HG02970 (cell line): ENCODE measurements at regions not wholly inside any gene's neighbourhood (a gene's known extent, or its start where the extent isn't known, plus 50 kb on each side); places are given as distances from the start of the nearest gene placed in this dataset.
A peak's percentile ranks its signal among the peaks of the same experiment; 100 is the strongest.

Experiments
- ATAC-seq: cut with Tn5 transposase; IDR thresholded peaks from one replicate; pipeline ENCODE4 v1.9.1; 2021; ENCODE audit warnings: mild to moderate bottlenecking, moderate library complexity, moderate number of reproducible peaks; ENCODE audit not compliant: unreplicated experiment, low FRiP score

DNA sequence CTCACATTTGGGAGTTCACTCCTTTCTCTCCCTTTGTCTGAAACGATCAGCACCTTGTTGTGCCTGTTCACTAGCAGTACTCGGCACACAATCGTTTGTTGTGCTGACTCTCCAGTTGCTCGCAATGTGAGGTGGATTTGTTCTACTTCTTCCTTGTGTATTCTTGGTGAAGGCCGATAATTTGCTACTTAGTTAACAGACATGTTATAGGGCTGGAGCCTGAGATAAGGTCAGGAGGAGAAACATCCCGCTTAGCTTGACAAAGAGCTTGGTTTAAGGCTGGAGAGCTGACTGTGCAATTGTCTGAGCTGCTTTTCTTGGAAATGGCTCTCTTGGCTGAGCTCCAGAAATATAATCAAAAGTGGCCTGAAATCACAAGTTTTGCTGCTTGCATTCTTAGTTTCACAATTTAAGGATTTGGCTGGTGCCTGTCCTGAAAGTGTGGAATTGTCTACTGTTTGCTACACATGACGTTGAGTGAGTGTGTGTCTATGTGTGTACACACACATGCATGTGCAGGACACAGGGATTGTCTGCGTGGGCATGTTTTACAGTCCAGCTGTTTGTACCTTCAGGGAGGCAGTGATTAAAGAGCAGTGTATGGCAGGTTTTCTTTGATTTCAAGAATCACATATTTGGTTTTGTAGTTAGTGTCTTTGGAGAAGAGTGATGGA lies 77.7 kb downstream of the ARF6 start:
- no peak for ATAC-seq

DNA sequence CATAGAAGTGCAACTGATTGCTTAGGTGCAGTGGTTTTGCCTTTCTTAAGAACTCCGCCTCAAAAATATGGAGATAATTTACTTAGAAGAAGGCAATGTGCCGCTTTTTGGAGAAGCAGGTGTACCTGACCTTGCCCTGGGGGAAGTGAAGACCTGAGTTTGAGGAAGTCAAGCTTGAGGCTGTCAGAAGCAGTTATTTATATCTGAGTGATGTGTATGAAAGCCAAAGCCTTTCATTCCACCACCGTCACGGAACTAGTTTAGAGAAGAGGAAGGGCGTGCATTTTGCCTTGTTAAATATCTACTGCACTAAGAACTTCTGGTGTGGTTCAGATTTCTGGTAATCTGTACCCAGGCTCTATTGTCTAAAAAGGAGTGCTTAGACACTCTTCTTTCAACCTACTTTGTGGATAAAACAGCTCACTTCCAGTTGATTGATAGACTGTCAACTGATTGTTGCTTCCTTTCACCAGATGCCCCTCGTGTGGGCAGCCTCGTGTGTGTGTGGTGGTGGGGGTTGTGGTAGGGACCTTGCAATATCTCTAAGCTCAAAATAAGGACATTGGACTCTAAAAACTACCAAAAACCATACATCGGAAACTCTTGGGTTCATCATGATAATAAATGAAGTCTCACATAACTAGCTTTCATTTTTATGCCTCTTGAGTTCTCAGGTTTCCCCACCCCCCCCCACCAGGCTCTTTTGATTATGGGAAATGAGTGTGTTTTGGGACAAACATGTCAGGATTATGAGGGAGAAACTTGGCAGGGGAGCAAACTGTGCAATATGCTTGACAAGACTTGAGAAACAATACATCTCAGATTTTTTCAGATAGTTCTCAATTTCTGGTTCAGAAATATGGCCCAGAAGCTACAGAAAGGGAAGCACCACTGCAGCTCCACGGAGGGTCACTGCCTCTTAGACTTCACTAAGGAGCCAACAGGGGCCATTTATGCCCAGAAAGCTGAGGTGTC lies 78.6 kb downstream of the ARF6 start:
- ATAC-seq, result peak; percentile 80

DNA sequence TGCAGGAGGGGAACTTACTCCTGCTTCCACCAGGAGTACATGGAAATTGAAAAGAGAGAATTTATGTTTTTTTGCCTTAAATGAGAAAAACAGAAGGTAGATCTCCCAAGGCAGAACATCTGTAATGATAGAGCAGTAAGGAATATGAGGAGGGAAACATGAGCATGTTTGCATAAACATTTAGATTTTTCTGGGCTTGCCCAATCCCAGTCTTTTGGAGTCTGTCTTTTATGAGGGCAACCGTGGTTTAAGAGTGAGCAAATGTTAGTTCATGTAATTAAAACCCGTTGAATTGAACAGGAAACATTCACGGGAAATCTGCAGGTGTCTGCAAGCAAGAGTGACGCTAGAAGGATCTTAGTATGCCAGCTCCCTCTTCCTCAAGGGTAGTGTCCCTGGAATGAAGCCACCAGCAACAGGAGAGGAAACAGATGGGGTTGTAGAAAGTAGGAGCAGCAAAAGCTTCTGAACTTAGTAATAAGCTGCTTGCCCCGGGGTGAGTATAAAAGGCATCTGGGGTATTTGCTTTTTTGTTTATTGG lies 79.3 kb downstream of the ARF6 start:
- no peak for ATAC-seq

DNA sequence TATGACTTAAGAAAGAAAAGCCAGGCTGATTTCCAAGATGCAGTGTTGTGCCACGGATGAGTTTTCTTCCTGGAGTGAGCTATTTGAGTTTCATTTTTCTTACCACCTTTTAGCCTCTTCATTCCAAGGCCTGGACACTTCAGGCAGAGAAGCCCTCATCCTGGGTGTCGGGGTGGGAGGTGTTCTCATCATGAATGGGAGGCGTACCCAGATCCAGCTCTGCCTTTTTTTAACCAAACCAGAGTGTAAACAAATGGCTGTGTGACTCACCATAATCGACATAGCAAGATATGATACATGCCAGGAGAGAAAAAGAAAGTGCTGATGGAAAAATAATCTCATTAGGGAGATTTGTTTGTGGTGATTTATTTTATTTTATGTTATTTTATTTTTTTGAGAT lies 79.9 kb downstream of the ARF6 start:
- ATAC-seq, result no peak

DNA sequence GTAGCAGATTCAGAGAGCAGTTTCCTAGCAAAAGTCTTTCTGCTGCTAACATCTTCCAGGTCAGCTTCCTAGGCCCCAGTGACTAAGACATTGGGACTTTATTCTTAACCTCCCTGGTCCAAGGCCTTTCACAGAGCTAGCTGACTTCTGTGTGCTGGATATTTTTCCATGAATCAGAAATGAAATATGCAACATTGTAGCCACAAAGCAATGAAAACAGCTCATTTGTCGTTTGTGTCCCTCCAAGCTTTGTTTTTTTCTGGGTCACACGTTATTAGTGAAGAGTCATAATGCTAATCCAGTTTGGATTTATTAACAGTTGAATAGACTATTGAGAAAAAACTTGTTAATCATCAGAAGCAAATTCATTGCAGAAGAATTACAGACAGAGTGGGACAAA lies 82.4 kb downstream of the ARF6 start:
- ATAC-seq, result no peak

DNA sequence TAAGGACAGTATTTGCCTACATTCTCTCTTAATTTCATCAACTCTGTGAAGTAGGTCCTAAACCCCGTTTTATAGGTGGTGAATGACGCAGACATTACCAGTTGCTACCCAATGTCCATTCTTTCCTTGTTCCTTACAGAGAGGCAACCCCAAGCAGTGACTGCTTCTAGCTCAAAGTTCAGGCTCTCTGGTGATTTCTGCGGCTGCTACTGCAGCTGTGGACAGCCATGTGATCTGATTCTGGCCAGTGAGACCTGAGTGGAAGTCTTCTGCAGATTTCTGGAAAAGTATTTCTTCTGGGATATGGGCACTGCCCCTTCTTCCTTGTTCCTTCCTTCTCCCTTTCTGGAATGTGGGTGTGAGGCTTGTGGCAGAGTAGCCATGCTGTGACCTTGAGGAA lies 82.9 kb downstream of the ARF6 start:
- no peak for ATAC-seq

DNA sequence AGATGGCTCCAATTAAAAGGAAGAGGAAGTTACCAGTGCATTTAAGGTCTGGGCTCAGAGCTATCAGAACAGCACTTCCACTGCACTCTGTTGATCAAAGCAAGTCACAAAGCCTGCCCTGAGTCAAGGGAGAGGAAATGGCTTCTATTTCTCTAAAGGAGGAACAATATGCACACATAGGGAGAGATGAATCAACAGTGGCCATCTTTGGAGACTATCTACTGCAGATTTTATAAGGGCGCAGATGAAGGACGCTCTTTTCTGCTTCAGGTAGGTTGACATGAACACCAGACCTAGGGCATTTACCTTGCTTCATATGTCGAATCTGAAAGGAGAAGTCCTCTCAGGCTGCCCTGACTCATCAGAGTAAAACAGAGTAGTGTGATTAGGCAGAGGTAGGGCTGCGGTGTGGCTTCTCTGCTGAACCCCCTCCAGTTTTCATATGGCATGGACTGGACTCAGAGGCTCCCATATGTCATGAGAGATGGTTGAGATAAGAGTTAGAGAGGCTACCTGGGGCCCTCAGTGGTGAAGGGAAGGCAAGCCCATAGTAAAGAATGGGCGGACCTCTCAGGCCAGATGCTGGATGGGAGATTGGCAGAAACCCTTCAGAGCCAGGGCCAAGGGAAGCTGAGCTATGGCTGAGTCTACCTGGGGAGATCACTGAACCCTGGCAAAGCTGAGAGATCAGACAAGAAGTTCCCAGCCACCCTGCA lies 84.4 kb downstream of the ARF6 start:
- ATAC-seq, result no peak

DNA sequence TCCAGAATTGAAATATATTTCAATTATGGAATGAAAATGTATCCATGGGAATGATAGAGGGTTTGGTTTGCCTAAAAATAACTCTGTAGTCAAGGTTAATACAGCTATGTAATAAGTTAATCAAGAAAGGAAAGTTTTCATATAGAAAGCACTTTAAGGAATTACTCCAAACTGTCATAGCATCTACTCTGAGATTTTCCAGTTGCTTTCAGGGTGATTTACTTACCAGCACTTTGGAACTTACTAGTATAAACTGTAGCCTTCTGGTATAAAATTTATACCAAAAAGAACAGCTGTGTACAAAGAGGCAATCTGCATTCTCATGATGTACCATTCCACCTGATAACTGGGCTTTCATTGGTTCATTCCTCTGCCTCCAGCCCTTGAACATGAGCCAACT lies 87.1 kb downstream of the ARF6 start:
- ATAC-seq, result no peak

DNA sequence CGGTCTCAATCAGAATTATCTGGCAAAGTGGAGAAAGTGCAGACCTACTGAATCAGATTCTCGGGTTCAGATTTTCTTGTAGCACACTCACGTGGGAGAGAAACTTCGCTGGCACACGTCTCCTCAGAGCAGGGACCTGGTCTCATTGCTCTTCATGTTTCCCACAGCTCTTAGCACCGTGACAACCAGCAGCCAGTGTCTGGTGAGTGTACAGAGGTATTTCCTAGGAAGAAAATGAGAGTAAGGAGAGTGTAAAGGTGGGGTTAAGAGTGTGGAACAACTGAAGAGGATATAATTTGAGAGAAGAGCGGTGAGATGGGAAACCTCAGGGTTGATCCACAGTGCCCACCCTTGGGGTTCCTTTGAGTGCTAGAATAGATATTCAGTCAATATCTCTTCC lies 89.2 kb downstream of the ARF6 start:
- ATAC-seq, result no peak

DNA sequence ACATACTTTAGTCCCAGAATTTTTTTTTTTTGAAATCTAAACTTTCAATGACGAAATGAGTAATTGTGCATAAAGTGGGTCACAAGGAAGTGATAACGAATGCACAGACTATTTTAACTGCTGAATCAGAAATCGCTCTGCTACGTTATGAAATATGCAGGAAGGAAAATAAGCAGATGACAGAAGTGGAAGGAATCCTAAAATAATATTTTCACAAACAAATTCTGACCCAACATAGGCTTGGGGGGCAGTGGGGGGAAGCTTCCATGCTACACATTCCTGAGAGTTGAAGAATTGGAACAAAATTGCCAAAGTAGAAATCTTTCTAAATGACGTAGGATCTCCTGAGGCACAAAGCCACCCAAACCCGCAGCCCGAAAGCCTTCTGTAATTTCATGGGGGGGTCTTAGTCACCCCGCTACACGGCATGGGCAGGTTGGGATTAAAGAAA lies 89.6 kb downstream of the ARF6 start:
- no peak for ATAC-seq

DNA sequence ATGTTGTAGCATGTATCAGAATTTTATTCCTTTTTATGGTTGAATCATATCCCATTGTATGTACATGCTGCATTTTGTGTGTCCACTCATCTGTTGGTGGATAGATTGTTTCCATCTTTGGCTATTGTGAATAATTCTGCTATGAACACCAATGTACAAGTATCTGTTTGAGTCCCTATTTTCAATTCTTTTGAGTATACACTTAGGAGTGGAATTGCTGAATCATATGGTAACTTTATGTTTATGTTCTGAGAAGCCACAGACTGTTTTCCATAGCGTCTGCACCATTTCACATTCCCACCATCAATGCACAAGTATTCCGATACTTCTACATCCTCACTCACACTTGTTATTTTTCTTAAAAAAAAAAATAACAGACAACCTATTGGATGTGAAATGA lies 91.5 kb downstream of the ARF6 start:
- ATAC-seq, result no peak

DNA sequence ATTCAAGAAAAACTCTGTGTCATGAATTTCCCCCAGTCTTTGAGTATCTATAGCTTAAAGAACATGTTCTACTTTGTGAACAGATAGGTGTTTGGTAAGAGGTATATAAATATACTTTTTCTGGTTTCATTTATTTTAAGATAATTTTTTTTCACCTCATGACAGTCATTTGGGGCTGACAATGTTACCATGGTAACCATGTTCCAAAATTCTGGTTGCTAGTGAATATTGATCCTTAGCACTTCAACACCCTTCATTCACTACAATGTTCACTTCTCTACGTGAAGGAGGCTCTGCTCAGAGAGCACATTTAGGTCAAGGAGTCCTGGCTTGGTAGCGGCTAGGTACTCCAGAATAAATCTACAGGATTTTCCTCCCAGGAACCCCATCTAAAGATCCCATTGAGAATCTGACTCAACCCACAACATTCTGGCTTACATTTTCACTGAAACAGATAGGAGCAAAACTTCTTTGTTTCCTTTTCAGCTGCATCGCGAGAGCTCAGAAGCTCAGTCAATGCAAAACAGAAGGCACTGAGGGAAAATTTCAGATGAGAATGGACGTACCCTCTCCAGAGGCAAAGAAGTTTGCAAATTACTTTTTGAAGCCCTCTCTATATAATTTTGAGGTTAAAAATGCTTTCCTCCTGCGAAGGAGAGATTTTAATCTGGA lies 93.6 kb downstream of the ARF6 start:
- no peak for ATAC-seq

DNA sequence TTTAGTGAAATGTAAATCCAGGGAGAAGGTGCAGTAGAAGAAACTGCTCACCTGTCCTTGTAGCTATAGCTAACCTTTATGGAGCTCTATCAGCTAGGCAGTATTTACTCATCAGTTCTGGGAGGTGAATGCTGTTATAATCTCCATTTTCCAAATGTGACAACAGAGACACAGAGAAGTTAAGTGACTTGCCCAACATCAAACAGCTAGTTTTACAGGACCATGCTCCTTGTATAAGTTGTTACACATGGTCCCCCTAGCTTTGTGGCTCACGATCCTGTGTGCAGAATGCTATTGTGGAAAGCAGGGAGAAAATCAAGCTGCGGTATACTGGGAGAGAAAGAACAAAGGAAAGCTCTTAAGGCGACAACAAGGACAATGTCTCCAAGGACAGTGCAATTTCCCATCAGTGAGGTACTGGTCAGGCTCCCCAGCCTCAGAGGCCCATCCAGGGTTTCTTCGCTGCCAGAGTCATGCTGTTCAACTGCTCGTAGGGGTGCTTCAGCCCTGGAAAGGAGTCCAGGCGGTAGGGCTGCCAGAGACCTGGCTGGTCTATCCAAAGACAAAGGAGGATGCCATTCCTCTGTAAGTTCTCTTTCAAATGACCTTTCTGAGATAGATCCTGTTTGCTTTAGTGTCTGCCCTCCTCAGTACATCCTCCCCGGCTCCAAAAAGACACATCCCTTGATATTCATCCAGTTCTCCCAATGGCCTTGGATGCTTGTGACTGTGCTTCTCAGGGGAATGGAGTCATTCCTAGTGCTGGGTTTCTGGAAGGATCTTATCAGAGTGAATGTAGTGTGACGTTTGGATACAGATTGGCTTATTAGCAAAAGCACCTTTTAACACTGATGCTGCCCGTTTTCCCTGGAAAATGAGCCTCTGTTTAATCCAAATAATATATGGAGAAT lies 95.5 kb downstream of the ARF6 start:
- ATAC-seq, result no peak

DNA sequence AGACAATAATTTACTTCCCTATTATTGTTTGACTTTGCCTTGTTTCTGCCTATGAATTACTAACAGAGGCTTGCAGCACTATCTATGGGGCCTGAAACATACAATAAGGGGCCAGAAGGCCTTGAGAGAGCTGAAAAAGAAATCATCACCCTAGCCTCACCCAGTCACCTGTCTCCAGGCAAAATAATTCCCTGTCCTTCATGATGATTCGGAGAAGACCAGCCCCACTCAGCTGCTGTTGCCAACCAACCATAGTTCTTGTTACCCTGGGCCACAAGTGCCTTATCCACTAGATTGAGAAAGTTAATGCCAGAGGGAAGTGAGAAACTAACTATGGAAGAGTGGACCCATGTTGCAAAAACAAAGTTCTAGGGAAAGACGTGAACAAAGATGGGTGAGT lies 97.1 kb downstream of the ARF6 start:
- ATAC-seq, result no peak

DNA sequence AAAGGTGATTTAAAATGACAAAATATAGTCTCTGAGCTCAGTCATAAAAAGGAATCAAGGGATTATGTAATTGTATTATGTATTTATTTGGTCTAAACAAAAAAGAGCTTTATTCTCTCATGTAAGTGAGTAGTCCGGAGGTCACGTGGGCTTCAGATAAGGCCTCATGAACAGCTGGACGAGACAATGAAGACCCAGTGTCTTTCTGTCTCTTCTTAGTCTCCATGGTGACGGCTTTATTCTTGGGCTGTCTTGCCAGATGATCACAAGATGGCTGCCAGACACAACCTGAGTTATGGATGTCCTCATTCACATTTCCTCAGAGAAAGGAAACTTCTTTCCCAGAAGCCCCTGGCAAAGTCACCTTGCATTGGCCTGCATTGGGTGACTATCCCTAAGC lies 98.6 kb downstream of the ARF6 start:
- no peak for ATAC-seq

DNA sequence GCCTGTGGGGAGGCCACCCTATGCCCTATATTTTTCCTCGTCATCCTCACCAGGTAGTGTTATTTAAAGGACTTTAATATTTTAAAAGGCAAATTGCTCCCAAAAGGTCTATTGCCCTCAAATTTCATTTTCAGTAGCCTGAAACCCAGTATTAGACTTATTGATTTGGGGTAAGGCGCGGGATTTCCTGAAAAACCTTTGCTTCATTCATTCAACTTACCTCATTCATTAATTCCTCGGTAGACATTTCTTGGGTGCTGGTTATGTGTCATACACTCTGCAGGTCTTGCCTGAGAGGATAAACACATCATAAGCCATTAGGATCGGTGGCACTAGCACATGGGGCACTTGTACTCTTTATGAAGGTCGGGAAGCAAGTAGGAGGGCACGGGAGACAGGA lies 99.2 kb downstream of the ARF6 start:
- no peak for ATAC-seq

DNA sequence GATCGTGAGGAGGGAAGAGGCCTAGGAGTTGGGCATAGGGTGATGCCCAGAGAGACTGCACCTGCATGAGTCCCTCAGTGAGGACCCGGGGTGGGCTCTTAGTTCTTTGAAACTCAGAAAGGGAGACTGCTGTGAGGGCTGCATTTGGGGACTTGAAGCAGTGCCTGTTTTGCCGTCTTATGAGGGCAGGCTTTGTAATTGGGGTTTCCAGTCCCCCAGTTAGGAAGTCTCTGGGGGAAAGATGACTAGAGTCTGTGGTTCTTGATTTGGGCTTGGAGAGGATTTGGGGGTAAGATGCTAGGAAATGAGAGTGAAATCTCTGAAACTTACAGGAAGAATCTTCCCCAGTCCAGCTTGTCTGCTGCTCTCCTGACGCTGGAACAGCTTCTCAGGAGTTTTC lies 99.6 kb downstream of the ARF6 start:
- ATAC-seq, result no peak

DNA sequence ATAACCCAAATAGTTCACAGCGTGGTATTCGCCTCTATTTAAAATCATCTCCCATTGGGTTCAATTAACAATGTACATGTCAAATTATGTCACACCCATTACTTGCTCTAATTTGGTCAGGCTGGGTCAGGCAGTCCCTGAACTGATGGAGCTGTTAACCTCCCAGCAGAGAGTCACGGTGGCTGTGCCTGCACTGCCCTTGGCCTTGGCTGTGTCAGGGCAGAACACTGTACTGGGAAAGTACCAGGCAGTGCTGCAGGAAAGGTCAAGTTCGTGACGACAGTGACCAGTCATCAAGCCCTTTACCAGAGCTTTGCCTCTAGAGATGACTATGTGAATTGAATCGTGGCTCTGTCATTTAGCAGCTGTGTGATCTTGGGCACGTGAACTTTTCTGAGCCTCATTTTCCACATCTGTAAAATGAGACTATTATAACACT lies 100.0 kb downstream of the ARF6 start:
- peak; percentile 79 for ATAC-seq

DNA sequence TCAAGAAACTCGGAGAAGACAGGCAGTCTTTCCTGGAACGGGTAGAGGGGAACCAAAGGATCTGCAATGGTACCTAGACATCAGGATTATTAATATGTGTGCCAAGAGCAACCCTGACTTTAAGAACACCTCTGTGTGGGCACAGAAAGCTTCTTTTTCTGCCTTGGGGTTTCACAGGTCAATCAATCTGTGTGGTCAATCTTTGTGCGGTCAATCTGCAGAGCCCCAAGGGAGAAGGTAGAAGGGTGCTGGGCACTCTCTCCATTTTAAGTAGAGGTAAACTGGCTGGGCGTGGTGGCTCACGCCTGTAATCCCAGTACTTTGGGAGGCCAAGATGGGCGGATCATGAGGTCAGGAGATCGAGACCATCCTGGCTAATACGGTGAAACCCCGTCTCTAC lies 100.7 kb downstream of the ARF6 start:
- ATAC-seq, result no peak
